HG03354 (cell line): ENCODE measurements at regions not wholly inside any gene's neighbourhood (a gene's known extent, or its start where the extent isn't known, plus 50 kb on each side); places are given as distances from the start of the nearest gene placed in this dataset.

Experiments
- ATAC-seq: cut with Tn5 transposase; IDR thresholded peaks from one replicate; pipeline ENCODE4 v1.9.1; 2021; ENCODE audit warnings: mild to moderate bottlenecking; ENCODE audit not compliant: unreplicated experiment, poor library complexity, severe bottlenecking

GRCh38 chr4:149296503-149296902 is 519.1 kb downstream of the IQCM start:
- ATAC-seq: no peak

DNA sequence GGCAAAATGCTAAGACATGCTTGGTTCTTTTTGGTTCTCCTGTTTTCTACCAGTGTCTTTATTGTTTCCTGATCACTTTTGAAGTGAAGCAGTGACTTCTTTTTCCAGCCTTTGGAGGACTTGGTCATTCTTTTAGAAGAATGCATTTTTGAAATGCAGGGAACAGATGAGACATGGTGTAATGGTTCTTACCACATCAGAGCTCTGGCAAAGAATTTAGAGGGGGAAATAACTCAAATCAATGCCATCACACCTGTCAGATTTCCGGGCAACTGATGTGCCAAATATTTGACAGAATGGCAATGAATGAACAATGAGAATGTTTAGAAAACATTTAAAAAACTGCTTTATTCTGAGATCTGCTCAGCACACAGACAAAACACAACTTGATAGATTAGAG is 519.6 kb downstream of the IQCM start:
- no peak for ATAC-seq

DNA sequence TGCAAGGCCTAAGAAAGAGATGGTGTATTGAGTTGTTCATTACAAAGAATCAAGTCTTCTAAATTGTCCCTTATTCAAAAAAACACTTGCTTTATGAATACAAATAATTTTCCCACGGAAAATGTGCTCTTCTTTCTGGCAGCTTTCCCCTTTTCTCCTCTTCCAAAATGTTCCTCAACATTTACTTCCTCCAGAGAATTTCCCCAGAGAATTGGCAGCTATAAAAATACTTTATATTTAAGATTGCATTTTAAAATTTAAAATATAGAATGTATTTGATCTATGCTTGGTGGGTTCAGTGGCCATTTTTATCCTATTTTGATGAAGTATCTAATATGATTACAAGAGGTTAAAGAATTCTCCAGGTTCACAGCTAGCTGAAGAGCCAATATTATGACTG is 521.0 kb downstream of the IQCM start:
- no peak for ATAC-seq

DNA sequence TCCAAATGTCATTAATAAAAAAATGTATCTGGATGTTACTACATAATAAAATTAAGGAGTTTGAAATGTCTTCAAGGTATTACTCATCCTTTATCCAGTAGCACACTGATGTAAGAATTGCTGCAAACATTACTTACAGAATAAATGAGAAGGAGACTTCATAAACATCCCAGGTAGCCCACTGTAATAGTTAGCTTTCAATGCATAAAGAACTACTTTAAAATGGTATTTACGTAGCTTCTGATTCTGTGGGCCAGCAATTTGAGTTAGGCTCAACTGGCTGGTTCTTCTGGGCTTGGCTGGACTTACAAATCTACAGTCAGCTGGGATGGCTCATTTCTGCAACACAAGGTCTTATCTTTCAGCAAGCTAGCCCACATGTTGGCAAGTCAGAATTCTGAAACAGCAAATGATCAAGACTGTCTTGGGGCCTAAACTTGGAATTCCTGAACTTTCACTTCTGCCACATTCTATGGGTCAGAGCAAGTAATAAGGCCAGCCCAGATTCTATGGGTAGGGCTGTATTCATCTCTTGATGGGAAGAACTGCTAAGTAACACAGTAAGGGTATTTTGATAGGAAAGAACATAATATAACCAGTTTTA is 522.5 kb downstream of the IQCM start:
- no peak for ATAC-seq

- no peak for ATAC-seq
Observed at GRCh38 chr4:149292425-149293007, 523.1 kb downstream of the IQCM start.

DNA sequence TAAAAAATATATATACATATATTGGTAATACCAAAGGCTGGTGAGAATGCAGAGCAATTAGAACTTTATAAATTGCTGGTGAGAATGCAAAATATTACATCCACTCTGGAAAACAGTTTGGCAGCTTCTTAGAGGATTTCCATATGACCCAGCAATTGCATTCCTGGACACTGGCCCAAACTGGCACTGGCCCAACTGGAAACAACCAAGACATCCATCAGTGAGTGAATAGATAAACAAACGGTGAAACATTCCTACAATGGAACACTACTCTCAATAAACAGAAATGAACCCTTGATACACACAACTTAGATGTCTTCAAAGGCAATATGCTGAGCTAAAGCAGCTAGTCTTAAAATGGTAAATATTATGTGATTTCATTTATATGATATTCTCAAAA is 524.2 kb downstream of the IQCM start:
- ATAC-seq: no peak

DNA sequence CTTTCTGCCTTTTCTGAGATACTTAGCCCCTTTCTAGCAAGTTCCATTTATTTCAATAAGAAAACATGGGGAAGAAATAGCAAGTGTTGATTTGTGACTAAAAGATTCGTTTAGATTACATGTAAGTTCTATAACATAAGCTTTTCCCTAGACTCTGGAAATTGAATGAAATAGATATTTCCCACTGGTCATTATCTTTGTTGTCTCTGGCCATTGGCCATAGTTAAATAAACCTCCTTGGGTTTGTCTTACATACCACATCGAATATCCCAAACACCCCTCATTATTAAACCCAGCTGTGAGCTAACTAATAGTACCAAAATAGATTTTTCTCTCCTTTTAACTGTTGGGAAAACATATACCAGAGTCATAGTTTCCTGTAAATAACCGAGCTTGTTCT is 534.8 kb downstream of the IQCM start:
- ATAC-seq: no peak

GRCh38 chr4:149279776-149280175 is 535.9 kb downstream of the IQCM start:
- ATAC-seq: no peak

GRCh38 chr4:149279331-149279730 is 536.3 kb downstream of the IQCM start:
- ATAC-seq: no peak

- ATAC-seq: no peak
Observed at GRCh38 chr4:149277705-149278104, 537.9 kb downstream of the IQCM start.

DNA sequence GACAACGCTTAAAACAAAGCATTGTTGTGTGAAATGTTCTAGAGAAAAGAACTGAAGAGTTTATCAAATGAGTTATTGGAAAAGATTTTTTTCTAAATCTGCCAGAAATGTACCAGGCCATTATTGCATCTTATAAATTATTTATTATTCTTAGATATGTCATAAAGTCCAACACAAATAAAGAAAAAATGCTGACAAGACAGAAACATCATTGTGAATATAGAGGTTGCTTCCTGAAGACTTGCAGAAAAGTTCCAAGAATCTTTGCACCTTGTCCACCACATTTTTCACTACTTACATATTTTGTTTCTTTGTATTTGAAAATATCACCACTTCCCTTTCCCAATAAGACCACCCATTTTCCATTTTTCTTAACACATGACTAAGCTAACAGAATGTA is 545.8 kb downstream of the IQCM start:
- ATAC-seq: no peak

DNA sequence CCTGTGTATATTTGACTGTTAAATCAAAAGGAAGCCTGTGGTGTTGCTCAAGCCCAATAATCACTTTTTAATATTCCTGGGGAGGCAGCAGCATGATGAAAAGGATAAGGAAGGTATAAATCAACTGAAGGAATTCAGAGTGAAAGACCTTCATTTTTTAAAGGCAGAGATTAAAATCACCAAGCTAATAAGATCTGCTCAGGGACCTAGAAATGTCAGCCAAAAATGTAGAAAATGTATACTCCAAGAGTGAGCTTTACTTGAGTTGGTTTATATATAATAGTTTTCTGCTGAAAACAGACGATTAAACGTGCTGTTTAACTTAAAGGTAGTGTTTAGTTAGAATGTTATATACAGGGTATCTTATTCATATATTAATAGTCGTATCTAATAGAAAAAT is 549.3 kb downstream of the IQCM start:
- ATAC-seq: no peak

- ATAC-seq: no peak
Observed at GRCh38 chr4:149265645-149266044, 550.0 kb downstream of the IQCM start.

DNA sequence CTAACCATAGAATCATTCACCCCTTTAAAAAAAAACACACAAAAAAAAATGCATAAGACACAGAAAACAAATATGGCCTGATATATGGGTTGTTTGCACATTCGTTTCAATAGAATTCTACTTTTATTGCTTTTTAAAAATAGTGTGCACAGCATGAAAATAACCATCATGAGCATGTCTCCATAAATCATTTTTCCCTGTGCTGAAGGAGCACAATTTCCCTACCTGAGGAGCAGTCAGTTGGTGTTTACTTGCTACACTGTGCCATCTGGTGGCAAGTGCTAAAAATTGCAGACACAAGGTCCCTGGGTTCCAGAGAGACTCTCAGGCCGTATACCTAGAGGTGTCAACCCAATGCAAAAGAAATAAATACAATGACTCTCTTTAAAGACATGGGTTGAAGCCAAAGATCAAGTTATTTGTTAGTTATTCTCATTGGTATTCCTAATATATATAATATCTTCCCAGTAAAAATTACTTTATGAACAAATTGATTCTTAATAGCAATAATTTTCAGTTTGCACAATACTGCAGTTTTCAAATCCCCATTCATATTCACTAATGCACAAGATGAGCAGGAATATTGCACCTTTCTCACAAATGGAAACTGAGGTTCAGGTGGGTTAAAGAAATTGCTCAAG is 551.4 kb downstream of the IQCM start:
- peak; percentile 88 for ATAC-seq

GRCh38 chr4:149248191-149248764 is 567.4 kb downstream of the IQCM start:
- ATAC-seq: no peak

- ATAC-seq: no peak
Observed at GRCh38 chr4:149247164-149247563, 568.5 kb downstream of the IQCM start.

DNA sequence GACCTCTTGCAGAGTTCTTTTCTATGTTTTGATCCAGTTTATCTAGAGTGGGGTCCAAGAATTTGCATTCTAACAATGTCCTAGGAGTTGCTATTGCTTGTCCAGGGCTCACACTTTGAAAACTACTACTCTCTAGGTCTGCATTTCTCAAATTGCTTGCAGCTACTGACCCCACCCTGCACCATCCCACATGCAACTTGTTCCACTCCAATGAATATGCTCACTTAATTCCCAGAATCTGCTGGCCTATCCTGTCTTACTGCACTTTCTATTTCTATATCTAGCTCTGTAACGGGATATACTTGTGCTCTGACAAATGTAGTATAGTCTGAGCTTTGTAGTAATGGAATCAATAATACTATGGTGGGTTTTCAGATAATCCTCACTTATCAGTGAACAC is 570.3 kb downstream of the IQCM start:
- no peak for ATAC-seq

DNA sequence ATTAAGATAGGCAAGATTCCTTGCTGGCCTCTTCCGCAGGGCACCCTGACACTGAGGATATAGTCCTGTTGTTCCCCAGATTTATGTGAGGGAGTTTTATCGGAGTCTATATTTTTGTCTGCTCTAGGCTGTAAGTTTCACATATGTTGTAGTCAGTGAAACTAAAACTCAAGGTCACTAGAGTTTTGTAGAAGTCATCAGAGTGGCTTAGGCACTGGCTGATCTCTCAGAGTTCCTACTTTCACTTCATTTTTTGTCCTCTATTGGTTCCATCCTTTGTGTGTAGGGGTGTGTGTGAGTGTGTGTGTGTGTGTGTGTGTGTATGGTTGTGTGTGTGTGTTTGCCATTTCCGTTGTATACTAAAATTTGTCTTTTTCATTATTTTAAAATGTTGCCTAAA is 577.5 kb downstream of the IQCM start:
- ATAC-seq: no peak

GRCh38 chr4:149234798-149235197 is 580.8 kb downstream of the IQCM start:
- ATAC-seq: no peak

DNA sequence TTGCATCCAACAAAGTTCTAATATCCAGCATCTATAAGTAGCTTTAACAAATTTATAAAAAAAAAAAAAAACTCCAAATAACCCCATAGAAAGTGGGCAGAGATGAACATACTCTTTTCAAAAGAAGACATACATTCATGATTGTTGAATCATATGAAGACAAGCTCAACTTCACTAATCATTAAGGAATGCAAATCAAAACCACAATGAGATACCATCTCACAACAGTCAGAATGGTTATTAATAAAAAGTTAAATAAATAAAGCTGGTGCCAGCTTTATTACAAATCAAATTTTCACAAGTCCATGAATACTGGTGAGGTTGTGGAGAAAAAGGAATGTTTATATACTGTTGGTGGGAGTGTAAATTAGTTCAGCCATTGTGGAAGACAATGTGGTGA is 592.0 kb downstream of the IQCM start:
- no peak for ATAC-seq

DNA sequence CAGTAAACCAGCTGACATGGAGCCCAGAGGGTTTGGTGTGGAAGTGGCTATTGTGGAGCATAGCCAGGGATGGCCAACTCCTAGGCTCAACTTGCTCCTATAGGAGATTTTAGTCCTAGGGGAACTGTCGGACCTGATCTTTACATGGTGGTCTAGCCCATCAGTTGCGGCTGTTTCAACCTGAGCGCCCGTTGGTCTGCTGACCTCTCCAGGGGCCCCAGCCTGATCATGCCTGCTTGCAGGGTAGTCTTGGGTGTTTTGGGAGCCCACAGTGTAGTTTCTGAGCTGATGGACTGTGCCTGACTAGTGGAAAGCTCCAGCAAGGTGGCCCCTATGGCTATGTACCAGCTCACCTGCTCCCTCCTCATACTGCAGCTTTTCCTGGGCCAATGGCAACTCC is 597.0 kb downstream of the IQCM start:
- ATAC-seq: no peak
